ENCODE measurements at regions not wholly inside any gene's neighbourhood (a gene's known extent, or its start where the extent isn't known, plus 50 kb on each side); places are given as distances from the start of the nearest gene placed in this dataset.

DNA sequence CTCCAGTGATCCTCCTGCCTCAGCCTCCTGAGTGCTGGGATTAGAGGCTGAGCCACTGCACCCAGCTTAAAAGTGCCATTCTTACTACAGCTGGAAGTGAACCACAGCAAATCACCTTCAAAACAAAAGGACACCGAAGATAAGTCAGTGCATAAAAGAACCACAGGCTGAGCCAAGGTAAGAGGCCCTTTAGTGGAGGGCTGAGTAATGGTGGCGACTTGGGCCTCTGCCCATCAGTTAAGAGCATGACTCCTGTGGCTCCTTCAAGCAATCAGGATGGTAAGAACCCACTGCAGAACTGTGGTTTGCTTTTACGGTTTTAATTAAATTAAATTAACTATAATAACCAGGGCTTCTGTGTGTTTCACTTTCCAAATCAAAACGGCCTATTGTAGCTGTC, 75.1 kb downstream of the CTAGE1 start:
- no peak for TF ChIP-seq POLR2A (IDR thresholded peaks at IDR 0.05)
- TF ChIP-seq, protein P1, sequence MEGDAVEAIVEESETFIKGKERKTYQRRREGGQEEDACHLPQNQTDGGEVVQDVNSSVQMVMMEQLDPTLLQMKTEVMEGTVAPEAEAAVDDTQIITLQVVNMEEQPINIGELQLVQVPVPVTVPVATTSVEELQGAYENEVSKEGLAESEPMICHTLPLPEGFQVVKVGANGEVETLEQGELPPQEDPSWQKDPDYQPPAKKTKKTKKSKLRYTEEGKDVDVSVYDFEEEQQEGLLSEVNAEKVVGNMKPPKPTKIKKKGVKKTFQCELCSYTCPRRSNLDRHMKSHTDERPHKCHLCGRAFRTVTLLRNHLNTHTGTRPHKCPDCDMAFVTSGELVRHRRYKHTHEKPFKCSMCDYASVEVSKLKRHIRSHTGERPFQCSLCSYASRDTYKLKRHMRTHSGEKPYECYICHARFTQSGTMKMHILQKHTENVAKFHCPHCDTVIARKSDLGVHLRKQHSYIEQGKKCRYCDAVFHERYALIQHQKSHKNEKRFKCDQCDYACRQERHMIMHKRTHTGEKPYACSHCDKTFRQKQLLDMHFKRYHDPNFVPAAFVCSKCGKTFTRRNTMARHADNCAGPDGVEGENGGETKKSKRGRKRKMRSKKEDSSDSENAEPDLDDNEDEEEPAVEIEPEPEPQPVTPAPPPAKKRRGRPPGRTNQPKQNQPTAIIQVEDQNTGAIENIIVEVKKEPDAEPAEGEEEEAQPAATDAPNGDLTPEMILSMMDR (IDR thresholded peaks at IDR 0.05) = no peak

All from right lobe of liver (tissue), 4 donors.